RWPE2 (cell line): ENCODE measurements at regions not wholly inside any gene's neighbourhood (a gene's known extent, or its start where the extent isn't known, plus 50 kb on each side); places are given as distances from the start of the nearest gene placed in this dataset.

Experiments used
- ATAC-seq: fragments of 200-7000 bp; cut with Tn5 transposase; 3 replicates; pipeline ENCODE4 v1.9.1; 2021; ENCODE audit warnings: low read depth
- DNase-seq: peaks from one replicate; pipeline ENCODE4 v3.0.0-alpha.2; 2020; ENCODE audit warnings: low spot score
- H3K27ac ChIP-seq: fragments of 450-650 bp; 2 replicates; pipeline ENCODE4 v1.5.1; 2017; ENCODE audit warnings: mild to moderate bottlenecking; ENCODE audit not compliant: poor library complexity, severe bottlenecking
- H3K27me3 ChIP-seq: fragments of 250-450 bp; sonication (Bioruptor Pico); 2 replicates; pipeline ENCODE4 v1.5.1; 2021; ENCODE audit warnings: mild to moderate bottlenecking, moderate library complexity; ENCODE audit not compliant: insufficient read depth, poor library complexity, severe bottlenecking
- H3K36me3 ChIP-seq: fragments of 250-450 bp; sonication (Bioruptor Pico); 2 replicates; pipeline ENCODE4 v1.5.1; 2020; ENCODE audit warnings: low read depth, mild to moderate bottlenecking, moderate library complexity
- H3K4me1 ChIP-seq: fragments of 250-450 bp; sonication (Bioruptor Pico); 2 replicates; pipeline ENCODE4 v1.5.1; 2021; ENCODE audit warnings: mild to moderate bottlenecking, moderate library complexity; ENCODE audit not compliant: insufficient read depth, poor library complexity, severe bottlenecking
- H3K4me3 ChIP-seq: fragments of 250-450 bp; sonication (Bioruptor Pico); 2 replicates; pipeline ENCODE4 v1.5.1; 2021; ENCODE audit warnings: mild to moderate bottlenecking, moderate library complexity; ENCODE audit not compliant: severe bottlenecking
- H3K9me3 ChIP-seq: fragments of 250-450 bp; sonication (Bioruptor Pico); 2 replicates; pipeline ENCODE4 v1.5.1; 2021; ENCODE audit warnings: mild to moderate bottlenecking, moderate library complexity; ENCODE audit not compliant: severe bottlenecking
- TF ChIP-seq, protein P1 (sequence below): fragments of 450-650 bp; IDR thresholded peaks from one replicate; pipeline ENCODE4 v1.5.1; 2017; ENCODE audit warnings: mild to moderate bottlenecking, moderate library complexity; ENCODE audit not compliant: poor library complexity, severe bottlenecking

- H3K27ac ChIP-seq: no peak overlapping the region
- H3K27me3 ChIP-seq: no peaks in the 10 kb centered on the region
- ATAC-seq (no peak), DNase-seq (no peak)
- TF ChIP-seq, protein P1, sequence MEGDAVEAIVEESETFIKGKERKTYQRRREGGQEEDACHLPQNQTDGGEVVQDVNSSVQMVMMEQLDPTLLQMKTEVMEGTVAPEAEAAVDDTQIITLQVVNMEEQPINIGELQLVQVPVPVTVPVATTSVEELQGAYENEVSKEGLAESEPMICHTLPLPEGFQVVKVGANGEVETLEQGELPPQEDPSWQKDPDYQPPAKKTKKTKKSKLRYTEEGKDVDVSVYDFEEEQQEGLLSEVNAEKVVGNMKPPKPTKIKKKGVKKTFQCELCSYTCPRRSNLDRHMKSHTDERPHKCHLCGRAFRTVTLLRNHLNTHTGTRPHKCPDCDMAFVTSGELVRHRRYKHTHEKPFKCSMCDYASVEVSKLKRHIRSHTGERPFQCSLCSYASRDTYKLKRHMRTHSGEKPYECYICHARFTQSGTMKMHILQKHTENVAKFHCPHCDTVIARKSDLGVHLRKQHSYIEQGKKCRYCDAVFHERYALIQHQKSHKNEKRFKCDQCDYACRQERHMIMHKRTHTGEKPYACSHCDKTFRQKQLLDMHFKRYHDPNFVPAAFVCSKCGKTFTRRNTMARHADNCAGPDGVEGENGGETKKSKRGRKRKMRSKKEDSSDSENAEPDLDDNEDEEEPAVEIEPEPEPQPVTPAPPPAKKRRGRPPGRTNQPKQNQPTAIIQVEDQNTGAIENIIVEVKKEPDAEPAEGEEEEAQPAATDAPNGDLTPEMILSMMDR: no peak
- H3K4me1 ChIP-seq: no peaks in the 10 kb centered on the region
- no peak overlapping the region for H3K4me3 ChIP-seq
- H3K36me3 ChIP-seq: no peaks in the 10 kb centered on the region
- H3K9me3 ChIP-seq: peaks cover 2% of the 10 kb centered on the region
These were observed 394.2 kb downstream of the ANKRD50 start for GRCh38 chr4:124318292-124318691.

DNA sequence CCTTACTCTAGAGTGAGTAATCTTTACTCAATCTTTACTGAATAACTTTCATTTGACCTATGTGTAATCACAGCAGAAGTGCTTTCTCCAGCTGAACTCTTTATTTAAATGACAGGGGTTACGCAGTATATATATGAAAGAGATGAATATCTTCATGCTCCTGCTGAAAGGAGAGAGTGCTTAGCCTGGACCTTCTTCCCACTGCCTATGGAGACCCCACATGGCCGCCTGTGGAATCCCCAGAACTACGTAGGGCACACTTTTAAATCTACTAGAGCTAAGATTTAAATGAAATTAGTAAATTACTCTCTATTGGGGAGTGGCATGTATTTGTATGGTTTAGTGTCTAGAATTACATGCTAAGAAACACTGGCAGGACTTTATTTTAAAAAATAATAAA, 391.2 kb downstream of the ANKRD50 start:
- Histone ChIP-seq H3K4me3 (no peak overlapping the region), H3K4me1 (no peaks in the 10 kb centered on the region), H3K27ac (no peak overlapping the region), H3K27me3 (no peaks in the 10 kb centered on the region), H3K36me3 (no peaks in the 10 kb centered on the region), H3K9me3 (no peaks in the 10 kb centered on the region)
- no peak for DNase-seq
- TF ChIP-seq, protein P1: no peak
- no peak for ATAC-seq

- TF ChIP-seq, protein P1: peak; percentile 84
- no peak overlapping the region for H3K4me3 ChIP-seq
- no peaks in the 10 kb centered on the region for H3K9me3 ChIP-seq
- no peaks in the 10 kb centered on the region for H3K27me3 ChIP-seq
- no peak for ATAC-seq
- H3K4me1 ChIP-seq: no peaks in the 10 kb centered on the region
- no peak overlapping the region for H3K27ac ChIP-seq
- no peak for DNase-seq
- H3K36me3 ChIP-seq: no peaks in the 10 kb centered on the region
These were observed 390.1 kb downstream of the ANKRD50 start for GRCh38 chr4:124322234-124323065.

GRCh38 chr4:124325690-124326089, 386.8 kb downstream of the ANKRD50 start:
- Histone ChIP-seq H3K4me1 (no peaks in the 10 kb centered on the region), H3K9me3 (no peaks in the 10 kb centered on the region), H3K27ac (no peak overlapping the region), H3K4me3 (no peak overlapping the region), H3K27me3 (no peaks in the 10 kb centered on the region), H3K36me3 (no peaks in the 10 kb centered on the region)
- TF ChIP-seq, protein P1: no peak
- ATAC-seq (no peak), DNase-seq (no peak)

- Histone ChIP-seq H3K27ac (no peak overlapping the region), H3K4me1 (no peaks in the 10 kb centered on the region), H3K36me3 (no peaks in the 10 kb centered on the region), H3K4me3 (no peak overlapping the region), H3K9me3 (no peaks in the 10 kb centered on the region), H3K27me3 (no peaks in the 10 kb centered on the region)
- no peak for DNase-seq
- ATAC-seq: no peak
- TF ChIP-seq, protein P1: no peak
These were observed 383.4 kb downstream of the ANKRD50 start for GRCh38 chr4:124329134-124329533.
